GM23338 (cell line): ENCODE measurements at regions not wholly inside any gene's neighbourhood (a gene's known extent, or its start where the extent isn't known, plus 50 kb on each side); places are given as distances from the start of the nearest gene placed in this dataset.
A peak's percentile ranks its signal among the peaks of the same experiment; 100 is the strongest.

Source experiments
- ATAC-seq: fragments of 200-7000 bp; cut with Tn5 transposase; 3 replicates; pipeline ENCODE4 v1.9.1; 2020
- DNase-seq: peaks from one replicate; pipeline ENCODE4 v3.0.0-alpha.2; 2015; ENCODE audit warnings: low spot score
- H2AFZ ChIP-seq: fragments of 200-600 bp; sonication (generic); 2 replicates; pipeline ENCODE4 v1.8.0; 2016; ENCODE audit warnings: antibody characterized with exemption, mild to moderate bottlenecking, moderate library complexity
- H3F3A ChIP-seq: fragments of 200-600 bp; sonication (generic); replicated peaks from 2 replicates; pipeline ENCODE4 v1.8.0; 2017; ENCODE audit warnings: antibody characterized with exemption, mixed run types, low read depth
- H3K27ac ChIP-seq: fragments of 200-600 bp; sonication (generic); 2 replicates; pipeline ENCODE4 v1.6.1; 2016; ENCODE audit warnings: low read depth
- H3K27me3 ChIP-seq: fragments of 200-600 bp; sonication (generic); 2 replicates; pipeline ENCODE4 v1.8.0; 2016; ENCODE audit warnings: mild to moderate bottlenecking, mixed run types, moderate library complexity; ENCODE audit not compliant: insufficient read depth
- H3K36me3 ChIP-seq: fragments of 200-600 bp; sonication (generic); 2 replicates; pipeline ENCODE4 v1.8.0; 2016; ENCODE audit warnings: mild to moderate bottlenecking; ENCODE audit not compliant: insufficient read depth
- H3K4me1 ChIP-seq: fragments of 200-600 bp; sonication (generic); 2 replicates; pipeline ENCODE4 v1.8.0; 2016; ENCODE audit warnings: mild to moderate bottlenecking, moderate library complexity; ENCODE audit not compliant: insufficient read depth
- H3K4me2 ChIP-seq: fragments of 200-600 bp; sonication (generic); 2 replicates; pipeline ENCODE4 v1.7.1; 2017; ENCODE audit warnings: mixed run types
- H3K4me3 ChIP-seq: fragments of 200-600 bp; sonication (generic); 2 replicates; pipeline ENCODE4 v1.6.1; 2016; ENCODE audit warnings: mixed run types
- H3K79me2 ChIP-seq: fragments of 200-600 bp; sonication (generic); replicated peaks from 2 replicates; pipeline ENCODE4 v1.8.0; 2017; ENCODE audit warnings: mild to moderate bottlenecking; ENCODE audit not compliant: insufficient read depth
- H3K9me2 ChIP-seq: fragments of 200-600 bp; sonication (generic); 2 replicates; pipeline ENCODE4 v1.8.0; 2017; ENCODE audit not compliant: insufficient read depth
- H4K20me1 ChIP-seq: fragments of 200-600 bp; sonication (generic); replicated peaks from 2 replicates; pipeline ENCODE4 v1.8.0; 2017; ENCODE audit warnings: mild to moderate bottlenecking; ENCODE audit not compliant: insufficient read depth
- H3K27ac Mint-ChIP-seq: 2 replicates; pipeline ENCODE4 v1.8.0; 2020; ENCODE audit warnings: inconsistent platforms, mild to moderate bottlenecking, moderate library complexity, mixed read lengths
- H3K27me3 Mint-ChIP-seq: 3 replicates; pipeline ENCODE4 v1.8.0; 2022; ENCODE audit warnings: low read depth, mild to moderate bottlenecking, moderate library complexity, mixed read lengths, inconsistent platforms; ENCODE audit not compliant: insufficient read depth, poor library complexity
- H3K36me3 Mint-ChIP-seq: 3 replicates; pipeline ENCODE4 v1.8.0; 2021; ENCODE audit warnings: low read depth, mild to moderate bottlenecking, inconsistent platforms, moderate library complexity, mixed read lengths
- H3K4me1 Mint-ChIP-seq: 3 replicates; pipeline ENCODE4 v1.8.0; 2020; ENCODE audit warnings: mild to moderate bottlenecking, inconsistent platforms, mixed read lengths
- H3K4me3 Mint-ChIP-seq: 3 replicates; pipeline ENCODE4 v1.8.0; 2021; ENCODE audit warnings: moderate library complexity, mild to moderate bottlenecking, inconsistent platforms, mixed read lengths
- H3K9me3 Mint-ChIP-seq: 3 replicates; pipeline ENCODE4 v1.8.0; 2020; ENCODE audit warnings: moderate library complexity, mild to moderate bottlenecking, inconsistent platforms, mixed read lengths
- CREB1 ChIP-seq: fragments of 250-450 bp; sonication (Bioruptor Pico); IDR thresholded peaks from 2 replicates; pipeline ENCODE4 v1.5.0; 2020; ENCODE audit warnings: low read depth, mild to moderate bottlenecking, moderate library complexity
- EZH2 ChIP-seq: fragments of 200-600 bp; sonication (generic); IDR thresholded peaks from one replicate; pipeline ENCODE4 v1.8.0; 2017; ENCODE audit warnings: antibody characterized with exemption, mild to moderate bottlenecking, low read depth; ENCODE audit not compliant: unreplicated experiment
- EZH2phosphoT487 ChIP-seq: fragments of 200-600 bp; sonication (generic); IDR thresholded peaks from one replicate; pipeline ENCODE4 v1.8.1; 2018; ENCODE audit warnings: antibody characterized with exemption; ENCODE audit not compliant: unreplicated experiment
- JUNB ChIP-seq: IDR thresholded peaks from one replicate; pipeline ENCODE4 v1.6.1; 2016; ENCODE audit warnings: antibody characterized with exemption; ENCODE audit not compliant: unreplicated experiment
- NANOG ChIP-seq: IDR thresholded peaks from 2 replicates; pipeline ENCODE4 v1.6.1; 2016; ENCODE audit warnings: antibody characterized with exemption, borderline replicate concordance
- POLR2AphosphoS5 ChIP-seq: IDR thresholded peaks from 2 replicates; pipeline ENCODE4 v1.6.1; 2016; ENCODE audit warnings: antibody characterized with exemption, low read depth
- ZNF114 ChIP-seq: fragments of 250-450 bp; sonication (Bioruptor Pico); IDR thresholded peaks from 2 replicates; pipeline ENCODE4 v1.5.0; 2020; ENCODE audit warnings: mild to moderate bottlenecking, moderate library complexity
- ZNF331 ChIP-seq: fragments of 250-450 bp; sonication (Bioruptor Pico); IDR thresholded peaks from 2 replicates; pipeline ENCODE4 v1.5.0; 2020; ENCODE audit warnings: low read depth, mild to moderate bottlenecking, moderate library complexity
- TF ChIP-seq, protein P1 (sequence below): IDR thresholded peaks from 2 replicates; pipeline ENCODE4 v1.6.1; 2016; ENCODE audit warnings: antibody characterized with exemption
- TF ChIP-seq, protein P2 (sequence below): IDR thresholded peaks from one replicate; pipeline ENCODE4 v1.6.1; 2018; ENCODE audit warnings: antibody characterized with exemption; ENCODE audit not compliant: unreplicated experiment
- TF ChIP-seq, protein P3 (sequence below), 2 experiments: fragments of 200-600 bp in 1 of 2; sonication (generic) in 1 of 2; conservative IDR thresholded peaks; 2 replicates each; pipeline versions ENCODE4 v1.5.1 to v1.6.1; 2016 to 2017; ENCODE audit warnings: antibody characterized with exemption in 2 of 2, low read depth in 2 of 2, mild to moderate bottlenecking in 2 of 2, moderate library complexity in 1 of 2

DNA sequence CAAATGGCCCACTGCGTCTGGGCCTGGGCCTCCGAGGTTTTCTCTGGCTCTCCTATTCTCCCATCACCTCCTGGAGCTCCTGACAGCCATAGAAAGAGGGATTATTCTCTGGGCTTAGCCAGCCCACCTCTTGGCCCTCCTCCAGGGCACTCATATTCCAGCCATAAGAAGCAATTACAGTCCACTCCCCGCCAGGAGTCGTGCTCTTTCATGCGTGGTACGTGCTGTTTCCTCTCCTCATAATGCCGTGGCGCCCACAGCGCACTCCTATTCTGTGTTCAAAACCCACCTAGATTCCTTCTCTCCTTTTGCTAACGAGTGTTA lies 240.8 kb upstream of the ZNF462 start:
- Histone ChIP-seq H3K9me2 (no peaks in the 10 kb centered on the region), H3K4me2 (peak overlapping the region; percentile 68; the same call in 1 of the 2 replicates), H3K79me2 (no peaks in the 10 kb centered on the region), H3K27me3 (no peaks in the 10 kb centered on the region), H3F3A (no peaks in the 10 kb centered on the region), H4K20me1 (no peaks in the 10 kb centered on the region), H3K27ac (no peak overlapping the region), H2AFZ (peak overlapping the region; percentile 94; the same call in 1 of the 2 replicates), H3K4me1 (peaks cover 20% of the 10 kb centered on the region; the same call in 1 of the 2 replicates), H3K4me3 (no peak overlapping the region), H3K36me3 (no peaks in the 10 kb centered on the region)
- ATAC-seq: peak; percentile 36
- no peaks in the 10 kb centered on the region for H3K27me3 Mint-ChIP-seq
- no peak for DNase-seq
- peaks cover 32% of the 10 kb centered on the region for H3K4me1 Mint-ChIP-seq
- H3K9me3 Mint-ChIP-seq: no peaks in the 10 kb centered on the region; the same call in 2 of the 3 replicates
- no peaks in the 10 kb centered on the region for H3K36me3 Mint-ChIP-seq
- no peak overlapping the region for H3K27ac Mint-ChIP-seq
- H3K4me3 Mint-ChIP-seq: no peak overlapping the region; the same call in 2 of the 3 replicates
- TF ChIP-seq ZNF331 (CRISPR knock-in tag) (no peak), ZNF114 (CRISPR knock-in tag) (no peak), POLR2AphosphoS5 (no peak), EZH2phosphoT487 (no peak), CREB1 (no peak), EZH2 (no peak), JUNB (no peak), NANOG (no peak)
- TF ChIP-seq, protein P1, sequence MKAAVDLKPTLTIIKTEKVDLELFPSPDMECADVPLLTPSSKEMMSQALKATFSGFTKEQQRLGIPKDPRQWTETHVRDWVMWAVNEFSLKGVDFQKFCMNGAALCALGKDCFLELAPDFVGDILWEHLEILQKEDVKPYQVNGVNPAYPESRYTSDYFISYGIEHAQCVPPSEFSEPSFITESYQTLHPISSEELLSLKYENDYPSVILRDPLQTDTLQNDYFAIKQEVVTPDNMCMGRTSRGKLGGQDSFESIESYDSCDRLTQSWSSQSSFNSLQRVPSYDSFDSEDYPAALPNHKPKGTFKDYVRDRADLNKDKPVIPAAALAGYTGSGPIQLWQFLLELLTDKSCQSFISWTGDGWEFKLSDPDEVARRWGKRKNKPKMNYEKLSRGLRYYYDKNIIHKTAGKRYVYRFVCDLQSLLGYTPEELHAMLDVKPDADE: no peak
- TF ChIP-seq, protein P2, sequence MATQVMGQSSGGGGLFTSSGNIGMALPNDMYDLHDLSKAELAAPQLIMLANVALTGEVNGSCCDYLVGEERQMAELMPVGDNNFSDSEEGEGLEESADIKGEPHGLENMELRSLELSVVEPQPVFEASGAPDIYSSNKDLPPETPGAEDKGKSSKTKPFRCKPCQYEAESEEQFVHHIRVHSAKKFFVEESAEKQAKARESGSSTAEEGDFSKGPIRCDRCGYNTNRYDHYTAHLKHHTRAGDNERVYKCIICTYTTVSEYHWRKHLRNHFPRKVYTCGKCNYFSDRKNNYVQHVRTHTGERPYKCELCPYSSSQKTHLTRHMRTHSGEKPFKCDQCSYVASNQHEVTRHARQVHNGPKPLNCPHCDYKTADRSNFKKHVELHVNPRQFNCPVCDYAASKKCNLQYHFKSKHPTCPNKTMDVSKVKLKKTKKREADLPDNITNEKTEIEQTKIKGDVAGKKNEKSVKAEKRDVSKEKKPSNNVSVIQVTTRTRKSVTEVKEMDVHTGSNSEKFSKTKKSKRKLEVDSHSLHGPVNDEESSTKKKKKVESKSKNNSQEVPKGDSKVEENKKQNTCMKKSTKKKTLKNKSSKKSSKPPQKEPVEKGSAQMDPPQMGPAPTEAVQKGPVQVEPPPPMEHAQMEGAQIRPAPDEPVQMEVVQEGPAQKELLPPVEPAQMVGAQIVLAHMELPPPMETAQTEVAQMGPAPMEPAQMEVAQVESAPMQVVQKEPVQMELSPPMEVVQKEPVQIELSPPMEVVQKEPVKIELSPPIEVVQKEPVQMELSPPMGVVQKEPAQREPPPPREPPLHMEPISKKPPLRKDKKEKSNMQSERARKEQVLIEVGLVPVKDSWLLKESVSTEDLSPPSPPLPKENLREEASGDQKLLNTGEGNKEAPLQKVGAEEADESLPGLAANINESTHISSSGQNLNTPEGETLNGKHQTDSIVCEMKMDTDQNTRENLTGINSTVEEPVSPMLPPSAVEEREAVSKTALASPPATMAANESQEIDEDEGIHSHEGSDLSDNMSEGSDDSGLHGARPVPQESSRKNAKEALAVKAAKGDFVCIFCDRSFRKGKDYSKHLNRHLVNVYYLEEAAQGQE: no peak
- TF ChIP-seq, protein P3, sequence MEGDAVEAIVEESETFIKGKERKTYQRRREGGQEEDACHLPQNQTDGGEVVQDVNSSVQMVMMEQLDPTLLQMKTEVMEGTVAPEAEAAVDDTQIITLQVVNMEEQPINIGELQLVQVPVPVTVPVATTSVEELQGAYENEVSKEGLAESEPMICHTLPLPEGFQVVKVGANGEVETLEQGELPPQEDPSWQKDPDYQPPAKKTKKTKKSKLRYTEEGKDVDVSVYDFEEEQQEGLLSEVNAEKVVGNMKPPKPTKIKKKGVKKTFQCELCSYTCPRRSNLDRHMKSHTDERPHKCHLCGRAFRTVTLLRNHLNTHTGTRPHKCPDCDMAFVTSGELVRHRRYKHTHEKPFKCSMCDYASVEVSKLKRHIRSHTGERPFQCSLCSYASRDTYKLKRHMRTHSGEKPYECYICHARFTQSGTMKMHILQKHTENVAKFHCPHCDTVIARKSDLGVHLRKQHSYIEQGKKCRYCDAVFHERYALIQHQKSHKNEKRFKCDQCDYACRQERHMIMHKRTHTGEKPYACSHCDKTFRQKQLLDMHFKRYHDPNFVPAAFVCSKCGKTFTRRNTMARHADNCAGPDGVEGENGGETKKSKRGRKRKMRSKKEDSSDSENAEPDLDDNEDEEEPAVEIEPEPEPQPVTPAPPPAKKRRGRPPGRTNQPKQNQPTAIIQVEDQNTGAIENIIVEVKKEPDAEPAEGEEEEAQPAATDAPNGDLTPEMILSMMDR (conservative IDR thresholded peaks at IDR 0.05; ENCODE audit: low read depth in 2 of 2): no peak
